Small intestine (tissue), 7 donors: ENCODE measurements at regions not wholly inside any gene's neighbourhood (a gene's known extent, or its start where the extent isn't known, plus 50 kb on each side); places are given as distances from the start of the nearest gene placed in this dataset.
"Not testable (repeated sequence)": the region's sequence is repeated elsewhere in the genome, so short reads cannot be mapped to it uniquely, and the experiment has no call there.

Experiments used
- DNase-seq, 2 donors: peaks; one replicate each; pipeline versions ENCODE4 v3.0.0 to v3.0.0-alpha.2; 2013
- FAIRE-seq: peaks from 2 replicates; lab custom pipeline; 2012; peaks lifted over from hg19 to GRCh38; lab: Jason Lieb, UNC
- H3K27ac ChIP-seq, 3 donors: one replicate each; pipeline ENCODE4 v1.5.1; 2013; ENCODE audit warnings: low read length in 2 of 3, mild to moderate bottlenecking in 2 of 3, control low read depth in 1 of 3, inconsistent platforms in 1 of 3, low read depth in 1 of 3, moderate library complexity in 1 of 3
- H3K27me3 ChIP-seq, 3 donors: one replicate each; pipeline ENCODE4 v1.6.1; 2013; ENCODE audit warnings: low read length in 3 of 3, inconsistent platforms in 1 of 3; ENCODE audit not compliant: control insufficient read depth in 3 of 3, insufficient read depth in 3 of 3
- H3K36me3 ChIP-seq, 3 donors: one replicate each; pipeline ENCODE4 v1.6.1; 2013; ENCODE audit warnings: low read length in 3 of 3, inconsistent platforms in 1 of 3, low read depth in 1 of 3, mild to moderate bottlenecking in 1 of 3, moderate library complexity in 1 of 3; ENCODE audit not compliant: control insufficient read depth in 3 of 3, insufficient read depth in 2 of 3
- H3K4me1 ChIP-seq, 3 donors: one replicate each; pipeline ENCODE4 v1.6.1; 2013; ENCODE audit warnings: low read length in 2 of 3, inconsistent platforms in 1 of 3, low read depth in 1 of 3, mild to moderate bottlenecking in 1 of 3, moderate library complexity in 1 of 3; ENCODE audit not compliant: control insufficient read depth in 3 of 3, insufficient read depth in 2 of 3
- H3K4me3 ChIP-seq, 3 donors: one replicate each; pipeline ENCODE4 v1.5.1; 2013; ENCODE audit warnings: low read length in 3 of 3, control low read depth in 1 of 3, inconsistent platforms in 1 of 3, low read depth in 1 of 3, mild to moderate bottlenecking in 1 of 3, moderate library complexity in 1 of 3
- H3K9me3 ChIP-seq, 2 donors: one replicate each; pipeline ENCODE4 v1.6.1; 2013; ENCODE audit warnings: low read depth in 1 of 2, low read length in 1 of 2; ENCODE audit not compliant: control insufficient read depth in 2 of 2, insufficient read depth in 1 of 2
- WGBS, 3 donors: extraction: QIAGEN DNeasy Blood & Tissue Kit; methylation state at CpG; one replicate each; pipeline ENCODE4 v1.1.7; 2013; 5-methylcytosine and 5-hydroxymethylcytosine counted together
- donor health status: healthy with polysubstance abuse.
- donor health status: control.
- donor health status: control.
- donor health status: Bipolar disorder and iron deficiency.
- donor health status: healthy.

- no peaks in the 10 kb centered on the region for H3K36me3 ChIP-seq
- no peak overlapping the region for H3K27ac ChIP-seq
- H3K9me3 ChIP-seq, result no peaks in the 10 kb centered on the region
- H3K27me3 ChIP-seq, result no peaks in the 10 kb centered on the region
- 73 to 81% (median 78%) methylated on average over 2 of the region's 2 CpGs for WGBS, 3 donors
- no peak overlapping the region for H3K4me3 ChIP-seq
- DNase-seq (no peak), FAIRE-seq (no peak)
- no peaks in the 10 kb centered on the region for H3K4me1 ChIP-seq
Measured at GRCh38 chr17:14541714-14542113, 240.8 kb downstream of the HS3ST3B1 start.

- Histone ChIP-seq H3K36me3 (no peaks in the 10 kb centered on the region), H3K4me1 (no peaks in the 10 kb centered on the region), H3K9me3 (no peaks in the 10 kb centered on the region), H3K4me3 (no peak overlapping the region), H3K27ac (no peak overlapping the region), H3K27me3 (no peaks in the 10 kb centered on the region)
- DNase-seq (no peak), FAIRE-seq (no peak)
- 82 to 88% (median 88%) methylated on average over 6 of the region's 6 CpGs for whole genome bisulfite sequencing, 3 donors
Measured at GRCh38 chr17:14539801-14540200, 238.9 kb downstream of the HS3ST3B1 start.

GRCh38 chr17:14532242-14532641 lies 231.4 kb downstream of the HS3ST3B1 start:
- H3K27ac ChIP-seq, H3K4me3 ChIP-seq, H3K4me1 ChIP-seq, DNase-seq, H3K36me3 ChIP-seq, H3K9me3 ChIP-seq, FAIRE-seq, H3K27me3 ChIP-seq: not testable (repeated sequence)
- 77 to 88% (median 78%) methylated on average over 3 of the region's 3 CpGs for WGBS, 3 donors

- no peak overlapping the region for H3K27ac ChIP-seq
- 67 to 76% (median 75%) methylated on average over 5 of the region's 5 CpGs for WGBS, 3 donors
- H3K4me1 ChIP-seq, result no peaks in the 10 kb centered on the region
- no peaks in the 10 kb centered on the region for H3K27me3 ChIP-seq
- no peak overlapping the region for H3K4me3 ChIP-seq
- no peak for FAIRE-seq
- no peaks in the 10 kb centered on the region for H3K36me3 ChIP-seq
- H3K9me3 ChIP-seq, result no peaks in the 10 kb centered on the region
- no peak for DNase-seq
Measured at GRCh38 chr17:14525551-14526455, 224.9 kb downstream of the HS3ST3B1 start.

GRCh38 chr17:14522795-14523387 lies 222.0 kb downstream of the HS3ST3B1 start:
- H3K27ac ChIP-seq, result no peak overlapping the region
- no peak overlapping the region for H3K4me3 ChIP-seq
- no peak for FAIRE-seq
- no peaks in the 10 kb centered on the region for H3K4me1 ChIP-seq
- no peaks in the 10 kb centered on the region for H3K36me3 ChIP-seq
- no peak for DNase-seq
- 49 to 71% (median 54%) methylated on average over 3 of the region's 3 CpGs for WGBS, 3 donors
- no peaks in the 10 kb centered on the region for H3K27me3 ChIP-seq
- H3K9me3 ChIP-seq, result no peaks in the 10 kb centered on the region

GRCh38 chr17:14518919-14519318 lies 218.0 kb downstream of the HS3ST3B1 start:
- DNase-seq, FAIRE-seq, H3K4me3 ChIP-seq, H3K27me3 ChIP-seq, H3K36me3 ChIP-seq, H3K4me1 ChIP-seq, H3K9me3 ChIP-seq, H3K27ac ChIP-seq: not testable (repeated sequence)
- WGBS, 3 donors, result 80 to 86% (median 83%) methylated on average over 3 of the region's 3 CpGs

GRCh38 chr17:14514973-14515372 lies 214.1 kb downstream of the HS3ST3B1 start:
- no peak overlapping the region for H3K4me3 ChIP-seq
- DNase-seq, result no peak
- FAIRE-seq, result no peak
- no peaks in the 10 kb centered on the region for H3K9me3 ChIP-seq
- H3K27me3 ChIP-seq, result no peaks in the 10 kb centered on the region
- 73 to 84% (median 80%) methylated on average over 3 of the region's 3 CpGs for WGBS, 3 donors
- no peak overlapping the region for H3K27ac ChIP-seq
- H3K36me3 ChIP-seq, result no peaks in the 10 kb centered on the region
- H3K4me1 ChIP-seq, result no peaks in the 10 kb centered on the region

GRCh38 chr17:14513835-14514234 lies 213.0 kb downstream of the HS3ST3B1 start:
- FAIRE-seq, result no peak
- H3K9me3 ChIP-seq, result no peaks in the 10 kb centered on the region
- no peaks in the 10 kb centered on the region for H3K36me3 ChIP-seq
- WGBS, 3 donors, result 41 to 66% (median 53%) methylated on average over 3 of the region's 3 CpGs
- no peaks in the 10 kb centered on the region for H3K27me3 ChIP-seq
- DNase-seq, result no peak
- H3K4me3 ChIP-seq, result no peak overlapping the region
- H3K27ac ChIP-seq, result no peak overlapping the region
- H3K4me1 ChIP-seq, result no peaks in the 10 kb centered on the region
